T-helper 2 cell treated with Interferon-gamma antibody and Interleukin-4, amounts not matched to agents 100 ng/mL and 5 ng/mL, for 36 hours (primary cell): ENCODE measurements at regions not wholly inside any gene's neighbourhood (a gene's known extent, or its start where the extent isn't known, plus 50 kb on each side); places are given as distances from the start of the nearest gene placed in this dataset.

ENCODE experiments used
- intact Hi-C: fragments of 100-400 bp; cut with micrococcal nuclease; formaldehyde crosslinking; loops from one replicate; pipeline ENCODE4 v1.15.1; 2023

GRCh38 chr1:61531716-61532115 lies 193.2 kb downstream of the TM2D1 start:
- intact Hi-C loops, result no loop called here

GRCh38 chr1:61523893-61524605 lies 200.9 kb downstream of the TM2D1 start:
- intact Hi-C loops, result no loop called here

GRCh38 chr1:61523229-61523628 lies 201.7 kb downstream of the TM2D1 start:
- intact Hi-C loops, result no loop called here

GRCh38 chr1:61520401-61520800 lies 204.5 kb downstream of the TM2D1 start:
- intact Hi-C loops, result no loop called here

GRCh38 chr1:61519631-61520030 lies 205.3 kb downstream of the TM2D1 start:
- intact Hi-C loops, result no loop called here

- intact Hi-C loops, result no loop called here
These were observed 206.1 kb downstream of the TM2D1 start for GRCh38 chr1:61518670-61519400.

- intact Hi-C loops, result no loop called here
These were observed 207.6 kb downstream of the TM2D1 start for GRCh38 chr1:61517345-61517744.

- intact Hi-C loops, result no loop called here
These were observed 209.8 kb downstream of the TM2D1 start for GRCh38 chr1:61515096-61515495.
